Activated naive CD8-positive, alpha-beta T cell treated with anti-CD3 and anti-CD28 coated beads, Interleukin-2, amount 50 U/mL, for 24 hours (primary cell): ENCODE measurements at regions not wholly inside any gene's neighbourhood (a gene's known extent, or its start where the extent isn't known, plus 50 kb on each side); places are given as distances from the start of the nearest gene placed in this dataset.

Source experiments
- ATAC-seq: fragments of 150-1000 bp; cut with Tn5 transposase; one replicate; pipeline ENCODE4 v1.10.0; 2021
- DNase-seq: peaks from one replicate; pipeline ENCODE4 v3.0.0; 2021
- H3K27ac Mint-ChIP-seq: one replicate; pipeline ENCODE4 v1.8.0; 2021; ENCODE audit warnings: mild to moderate bottlenecking, mixed read lengths
- H3K27me3 Mint-ChIP-seq: one replicate; pipeline ENCODE4 v1.8.0; 2021; ENCODE audit warnings: mixed read lengths
- H3K36me3 Mint-ChIP-seq: one replicate; pipeline ENCODE4 v1.8.0; 2021; ENCODE audit warnings: low read depth, mixed read lengths
- H3K4me1 Mint-ChIP-seq: one replicate; pipeline ENCODE4 v1.8.0; 2021; ENCODE audit warnings: mixed read lengths
- H3K4me3 Mint-ChIP-seq: one replicate; pipeline ENCODE4 v1.8.0; 2021; ENCODE audit warnings: mild to moderate bottlenecking, moderate library complexity, mixed read lengths
- H3K9me3 Mint-ChIP-seq: one replicate; pipeline ENCODE4 v1.8.0; 2021; ENCODE audit warnings: mixed read lengths

DNA sequence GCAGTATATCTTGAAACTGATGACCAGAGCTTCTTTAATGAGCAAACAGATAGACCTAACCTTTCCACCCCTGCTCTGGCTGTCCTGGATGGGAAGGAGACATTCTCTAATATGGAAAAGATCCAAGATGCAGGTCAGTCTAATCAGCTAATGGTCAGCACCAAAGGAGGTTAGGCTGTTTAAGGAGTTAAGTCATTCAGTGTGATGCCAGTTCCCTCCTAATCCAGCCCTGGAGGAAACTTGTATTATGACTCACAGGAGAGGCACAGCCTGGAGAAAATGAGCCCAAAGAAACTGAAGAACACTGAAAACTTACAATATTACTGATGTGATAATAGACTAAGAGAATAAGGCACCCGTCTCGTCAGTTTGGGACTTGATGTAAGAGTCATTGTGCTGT is 323.0 kb downstream of the HNRNPD start:
- no peak for DNase-seq
- Mint-ChIP-seq H3K27me3 (peaks cover 20% of the 10 kb centered on the region), H3K4me3 (no peak overlapping the region), H3K36me3 (no peaks in the 10 kb centered on the region), H3K27ac (no peak overlapping the region), H3K9me3 (peaks cover 7% of the 10 kb centered on the region), H3K4me1 (no peaks in the 10 kb centered on the region)
- ATAC-seq, result peak; percentile 15

DNA sequence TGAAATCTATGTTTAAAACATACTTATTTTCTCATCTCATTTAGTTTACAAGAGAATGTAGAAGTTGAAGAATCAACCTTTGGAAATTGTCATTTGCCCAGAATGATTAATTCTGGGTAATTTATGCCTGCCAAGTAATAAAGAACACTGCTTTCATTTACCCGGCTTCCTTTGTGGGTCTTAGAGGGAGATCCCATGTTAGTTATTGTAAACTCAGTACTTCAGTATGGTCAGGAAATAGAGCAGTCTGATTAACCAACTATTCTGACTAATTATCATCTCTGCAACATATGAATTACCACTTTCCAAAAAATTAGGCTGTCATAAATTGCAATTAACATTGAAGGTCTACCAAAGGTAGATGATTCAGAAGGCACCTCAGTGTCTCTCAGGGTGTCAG is 324.5 kb downstream of the HNRNPD start:
- Mint-ChIP-seq H3K36me3 (no peaks in the 10 kb centered on the region), H3K4me1 (no peaks in the 10 kb centered on the region), H3K27me3 (peaks cover 26% of the 10 kb centered on the region), H3K27ac (no peak overlapping the region), H3K9me3 (no peaks in the 10 kb centered on the region), H3K4me3 (no peak overlapping the region)
- DNase-seq (no peak), ATAC-seq (no peak)

DNA sequence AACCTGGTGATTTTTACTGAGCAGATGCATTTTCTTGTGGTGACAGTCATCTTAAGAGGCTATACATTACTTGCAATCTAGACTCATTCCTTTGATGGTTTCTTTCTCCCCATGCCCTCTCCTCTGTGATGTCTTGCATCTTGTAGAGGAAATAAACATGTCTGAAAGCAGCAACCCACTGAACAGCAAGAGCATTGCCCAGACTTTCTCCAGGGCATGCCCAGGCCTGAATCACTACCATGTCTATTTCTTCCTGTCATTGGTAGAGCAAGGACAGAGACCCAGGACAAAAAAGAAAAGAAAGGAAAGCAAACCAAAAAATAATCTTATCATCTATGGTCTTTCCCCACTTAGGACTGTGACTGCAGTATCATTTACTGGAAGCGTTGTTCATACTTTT is 326.1 kb downstream of the HNRNPD start:
- Mint-ChIP-seq H3K27ac (no peak overlapping the region), H3K9me3 (no peaks in the 10 kb centered on the region), H3K36me3 (no peaks in the 10 kb centered on the region), H3K27me3 (peaks cover 36% of the 10 kb centered on the region), H3K4me1 (peaks cover 11% of the 10 kb centered on the region), H3K4me3 (no peak overlapping the region)
- no peak for DNase-seq
- no peak for ATAC-seq

DNA sequence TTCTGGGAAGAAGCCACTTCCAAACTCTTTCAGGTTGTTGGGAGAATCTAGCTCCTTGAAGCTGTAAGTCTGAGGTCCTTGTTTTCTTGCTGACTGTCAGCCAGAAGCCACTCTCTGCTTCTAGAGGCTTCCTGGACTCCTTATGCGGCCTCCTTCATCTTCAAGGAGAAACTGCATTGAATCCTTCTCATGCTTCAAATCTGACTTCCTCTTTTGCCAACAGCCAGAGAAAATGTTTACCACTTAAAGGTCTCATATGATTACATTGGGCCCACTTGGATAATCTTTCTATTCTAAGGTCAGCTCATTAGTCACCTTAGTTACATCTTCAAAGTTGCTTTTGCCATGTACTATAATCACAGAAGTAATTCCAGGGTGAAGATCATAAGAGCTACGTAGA is 327.0 kb downstream of the HNRNPD start:
- H3K27me3 Mint-ChIP-seq, result peaks cover 44% of the 10 kb centered on the region
- DNase-seq (no peak), ATAC-seq (no peak)
- H3K9me3 Mint-ChIP-seq, result no peaks in the 10 kb centered on the region
- H3K27ac Mint-ChIP-seq, result no peak overlapping the region
- peaks cover 20% of the 10 kb centered on the region for H3K4me1 Mint-ChIP-seq
- no peaks in the 10 kb centered on the region for H3K36me3 Mint-ChIP-seq
- H3K4me3 Mint-ChIP-seq, result no peak overlapping the region

DNA sequence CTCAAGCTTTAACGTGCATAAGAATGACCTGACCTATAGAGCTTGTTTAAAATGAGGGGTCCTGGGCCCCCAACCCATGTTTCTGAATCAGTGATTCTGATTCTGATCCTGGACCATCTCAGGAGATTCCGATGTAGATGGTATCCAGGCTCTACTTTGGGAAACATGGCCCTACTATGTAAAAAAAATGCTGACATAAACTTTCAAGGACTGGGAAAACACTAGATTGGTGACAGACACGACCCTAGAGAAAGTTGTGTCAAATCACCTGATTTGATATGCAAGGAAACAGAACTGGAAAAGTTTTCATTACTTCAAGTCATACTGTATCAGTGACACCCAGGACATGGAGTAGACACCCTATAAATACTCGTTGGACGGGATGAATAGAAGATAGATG is 328.5 kb downstream of the HNRNPD start:
- H3K27ac Mint-ChIP-seq, result no peak overlapping the region
- H3K9me3 Mint-ChIP-seq, result no peaks in the 10 kb centered on the region
- no peaks in the 10 kb centered on the region for H3K36me3 Mint-ChIP-seq
- H3K4me3 Mint-ChIP-seq, result no peak overlapping the region
- peaks cover 25% of the 10 kb centered on the region for H3K4me1 Mint-ChIP-seq
- ATAC-seq (no peak), DNase-seq (no peak)
- peaks cover 52% of the 10 kb centered on the region for H3K27me3 Mint-ChIP-seq

DNA sequence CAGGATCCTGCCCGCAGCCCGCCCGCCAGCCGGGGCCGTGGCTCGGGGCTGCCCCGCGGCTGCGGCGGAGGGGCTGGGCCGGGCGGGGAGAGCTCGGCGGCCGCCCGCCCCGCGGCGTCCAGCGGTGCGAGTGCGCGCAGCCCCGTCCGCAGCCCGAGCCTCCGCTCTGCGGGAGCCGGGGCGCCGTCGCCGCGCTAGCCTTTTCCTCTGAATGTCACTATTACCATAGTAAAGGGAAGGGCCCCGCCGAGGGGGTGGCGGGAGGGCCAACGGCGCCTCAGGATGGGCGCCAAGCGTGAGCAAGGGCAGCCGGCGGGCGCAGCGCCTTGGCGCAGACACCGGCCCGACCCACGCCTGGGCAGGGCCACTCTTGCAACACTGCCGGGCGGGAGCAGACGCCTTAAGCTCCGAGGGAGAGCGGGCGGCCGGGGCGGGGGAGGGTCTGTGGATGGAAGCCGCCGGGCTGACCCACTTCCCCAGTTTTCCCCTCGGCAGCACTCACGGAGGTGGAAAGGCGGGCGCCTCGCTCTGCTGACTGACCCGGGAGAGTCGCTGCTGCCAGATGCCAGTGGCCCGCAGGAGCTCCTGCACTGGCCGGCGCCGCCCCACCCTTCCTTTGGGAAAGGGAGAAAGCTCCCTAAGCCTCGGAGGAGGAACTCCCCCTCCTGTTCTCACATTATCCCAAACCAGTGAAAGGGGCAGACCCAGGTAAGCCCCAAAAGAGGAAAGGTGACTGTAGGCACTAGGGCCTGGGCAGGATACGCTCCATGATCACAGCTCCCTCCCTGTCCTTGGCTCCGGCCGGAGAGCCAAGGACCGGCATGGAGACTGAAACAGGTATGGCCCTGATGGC is 329.4 kb downstream of the HNRNPD start:
- ATAC-seq (peak; percentile 37), DNase-seq (peak; percentile 33)
- Mint-ChIP-seq H3K27me3 (peaks cover 52% of the 10 kb centered on the region), H3K27ac (no peak overlapping the region), H3K4me1 (peaks cover 25% of the 10 kb centered on the region), H3K36me3 (no peaks in the 10 kb centered on the region), H3K4me3 (peak overlapping the region; percentile 28), H3K9me3 (no peaks in the 10 kb centered on the region)

DNA sequence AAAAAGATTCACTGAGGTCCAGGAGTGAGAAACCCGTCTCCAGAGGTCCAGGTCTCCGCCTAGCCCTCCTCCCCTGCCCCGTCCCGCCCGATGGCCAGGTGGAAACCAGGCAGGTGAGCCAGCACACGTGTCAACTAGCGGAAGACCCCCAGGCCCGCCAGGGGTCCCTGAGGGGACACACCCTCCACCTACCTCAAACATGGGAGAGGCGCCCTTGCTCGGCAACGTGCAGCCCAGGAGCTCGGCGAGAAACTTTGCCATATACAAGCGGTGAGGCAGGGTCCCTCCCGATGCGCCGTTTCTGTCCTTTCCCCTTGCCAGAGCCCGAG is 330.0 kb downstream of the HNRNPD start:
- Mint-ChIP-seq H3K36me3 (no peaks in the 10 kb centered on the region), H3K4me3 (peak overlapping the region; percentile 47), H3K4me1 (peaks cover 25% of the 10 kb centered on the region), H3K27me3 (peaks cover 57% of the 10 kb centered on the region), H3K9me3 (no peaks in the 10 kb centered on the region), H3K27ac (no peak overlapping the region)
- DNase-seq, result peak; percentile 3
- ATAC-seq, result no peak

DNA sequence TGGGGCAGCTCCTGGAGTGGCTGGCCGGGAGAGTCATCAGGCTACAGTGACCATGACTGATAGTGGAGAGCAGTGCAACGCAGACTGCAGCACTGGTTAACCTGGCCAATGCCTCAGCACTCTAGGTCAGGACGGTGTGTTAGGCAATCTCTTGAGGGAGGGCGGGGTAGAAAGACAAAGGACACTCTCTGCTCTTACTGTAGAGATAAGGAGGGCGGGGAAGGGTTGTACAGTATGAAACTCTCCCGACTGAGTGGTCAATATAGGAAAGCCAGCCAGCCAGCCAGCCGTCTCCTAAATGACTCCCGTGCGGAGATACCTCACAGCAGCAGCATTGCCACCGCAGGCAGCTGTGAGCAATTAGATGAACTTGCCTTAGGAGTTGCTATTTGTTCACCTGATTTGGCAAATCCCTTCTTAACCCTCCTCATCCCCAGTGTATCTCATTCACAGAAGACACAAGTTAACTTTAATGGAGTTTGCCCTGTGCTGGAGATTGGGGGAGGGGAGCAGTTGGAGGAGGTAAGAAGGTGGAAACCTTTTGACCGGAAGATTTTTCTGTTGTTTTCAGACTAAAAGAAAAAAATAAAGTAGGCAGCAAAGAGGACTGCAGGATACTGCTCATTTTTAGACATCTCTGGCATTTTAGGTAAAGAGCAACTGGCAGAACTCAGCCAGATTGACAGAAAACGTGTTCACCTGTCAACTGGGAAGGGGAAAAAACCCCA is 330.5 kb downstream of the HNRNPD start:
- Mint-ChIP-seq H3K27ac (no peak overlapping the region), H3K4me3 (peak overlapping the region; percentile 47), H3K36me3 (no peaks in the 10 kb centered on the region), H3K27me3 (peaks cover 61% of the 10 kb centered on the region), H3K4me1 (peaks cover 25% of the 10 kb centered on the region), H3K9me3 (no peaks in the 10 kb centered on the region)
- ATAC-seq, result no peak
- DNase-seq, result no peak

DNA sequence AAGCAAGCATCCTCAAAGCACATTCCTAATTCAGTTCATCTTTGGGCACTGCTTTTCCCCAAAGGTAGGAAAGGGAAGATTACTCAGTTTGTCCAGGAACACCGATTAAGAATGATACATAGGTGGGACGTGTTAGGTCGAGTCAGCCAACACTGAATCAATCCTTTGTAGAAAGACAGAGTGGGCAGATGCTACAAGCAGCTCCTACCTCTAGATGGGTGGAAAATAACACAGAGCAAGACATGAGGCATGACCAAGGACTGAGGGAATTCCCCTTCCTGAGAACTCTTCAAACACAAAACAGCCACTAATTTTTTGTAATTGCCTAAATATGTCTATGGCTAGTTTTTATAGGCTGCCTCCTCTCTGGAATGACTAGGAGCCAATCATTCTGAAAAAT is 331.7 kb downstream of the HNRNPD start:
- Mint-ChIP-seq H3K4me1 (peaks cover 25% of the 10 kb centered on the region), H3K9me3 (no peaks in the 10 kb centered on the region), H3K4me3 (no peak overlapping the region), H3K36me3 (no peaks in the 10 kb centered on the region), H3K27ac (no peak overlapping the region), H3K27me3 (peaks cover 54% of the 10 kb centered on the region)
- ATAC-seq, result peak; percentile 95
- no peak for DNase-seq

DNA sequence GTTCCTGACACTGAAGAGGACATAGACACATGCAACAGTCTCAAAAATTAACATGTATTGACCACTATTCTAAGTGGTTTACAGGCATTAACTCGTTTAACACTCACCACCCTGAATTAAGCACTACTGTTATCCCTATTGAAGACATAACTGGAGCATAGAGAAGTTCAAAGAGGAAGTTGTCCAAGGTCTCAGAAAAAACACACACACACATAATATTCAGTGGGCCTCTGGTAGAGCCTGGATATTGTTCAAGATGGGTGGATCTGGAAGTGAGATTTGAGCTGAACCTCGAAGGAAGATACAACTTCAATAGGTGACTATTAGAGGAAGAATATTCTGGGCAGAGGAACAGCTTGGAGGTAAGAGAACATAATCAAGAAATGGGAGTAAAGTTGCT is 334.9 kb downstream of the HNRNPD start:
- H3K4me3 Mint-ChIP-seq, result no peak overlapping the region
- H3K4me1 Mint-ChIP-seq, result peaks cover 25% of the 10 kb centered on the region
- ATAC-seq (no peak), DNase-seq (no peak)
- H3K27ac Mint-ChIP-seq, result no peak overlapping the region
- peaks cover 45% of the 10 kb centered on the region for H3K27me3 Mint-ChIP-seq
- H3K9me3 Mint-ChIP-seq, result no peaks in the 10 kb centered on the region
- H3K36me3 Mint-ChIP-seq, result no peaks in the 10 kb centered on the region

DNA sequence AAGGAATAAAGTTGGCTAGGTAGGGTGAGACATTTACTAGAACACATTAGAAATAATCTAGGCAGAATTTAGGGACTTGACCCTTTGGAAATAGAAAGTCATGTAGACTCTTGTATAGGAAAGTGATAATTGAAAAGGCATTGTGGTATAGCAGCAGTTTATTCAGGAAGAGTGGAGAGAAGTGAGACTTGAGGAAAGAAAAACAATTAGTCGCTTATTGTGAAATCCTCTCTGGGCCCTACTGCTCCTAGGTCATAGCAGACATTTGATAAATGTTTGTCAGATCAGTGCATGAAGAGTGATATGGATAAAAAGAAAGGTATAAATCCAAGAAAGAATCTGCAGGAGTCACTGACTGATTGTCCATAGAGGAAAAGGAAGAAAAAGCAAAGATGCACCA is 337.6 kb downstream of the HNRNPD start:
- Mint-ChIP-seq H3K27me3 (peaks cover 38% of the 10 kb centered on the region), H3K9me3 (no peaks in the 10 kb centered on the region), H3K27ac (no peak overlapping the region), H3K4me1 (no peaks in the 10 kb centered on the region), H3K36me3 (no peaks in the 10 kb centered on the region), H3K4me3 (no peak overlapping the region)
- DNase-seq, result no peak
- ATAC-seq, result no peak

DNA sequence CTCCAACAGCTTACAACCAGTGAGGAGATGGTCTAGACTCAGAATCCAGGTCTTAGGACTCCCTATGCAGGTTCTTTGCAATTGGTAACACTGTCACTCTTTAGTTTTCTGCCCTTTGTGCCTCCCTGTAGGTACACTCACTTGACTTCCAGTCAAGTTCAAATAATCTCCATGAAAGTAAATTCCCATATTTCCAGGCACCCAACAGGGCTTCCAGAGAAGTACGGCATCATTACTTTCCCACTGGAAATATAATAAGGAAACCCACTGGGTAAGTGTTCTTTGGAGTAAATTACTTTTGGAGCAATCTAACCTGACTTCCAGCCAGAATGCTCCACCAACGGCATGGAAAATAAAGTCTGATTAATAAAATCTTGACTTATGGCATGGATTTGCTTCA is 338.9 kb downstream of the HNRNPD start:
- H3K27ac Mint-ChIP-seq, result no peak overlapping the region
- H3K27me3 Mint-ChIP-seq, result peaks cover 36% of the 10 kb centered on the region
- no peaks in the 10 kb centered on the region for H3K9me3 Mint-ChIP-seq
- no peaks in the 10 kb centered on the region for H3K36me3 Mint-ChIP-seq
- ATAC-seq (no peak), DNase-seq (no peak)
- H3K4me3 Mint-ChIP-seq, result no peak overlapping the region
- H3K4me1 Mint-ChIP-seq, result no peaks in the 10 kb centered on the region

DNA sequence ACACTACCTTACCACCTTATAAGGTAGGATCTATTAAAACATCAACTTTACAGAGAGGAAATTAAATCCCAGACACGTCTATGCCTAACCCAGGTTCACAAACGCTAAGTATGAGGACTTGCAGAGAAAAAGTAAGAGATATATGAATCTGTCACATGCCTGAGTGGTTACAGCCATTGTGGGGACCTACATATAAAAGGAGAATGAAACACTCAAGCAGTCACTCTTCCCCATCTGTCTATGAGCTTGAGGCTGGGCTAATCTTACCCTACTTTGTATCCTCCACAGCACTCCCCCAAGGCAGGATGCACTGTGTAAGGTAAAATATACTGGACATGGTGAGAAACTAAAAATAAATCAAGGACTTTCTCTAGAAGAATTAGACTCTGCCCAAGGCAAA is 339.9 kb downstream of the HNRNPD start:
- H3K27me3 Mint-ChIP-seq, result peaks cover 36% of the 10 kb centered on the region
- no peak overlapping the region for H3K27ac Mint-ChIP-seq
- ATAC-seq (no peak), DNase-seq (no peak)
- H3K9me3 Mint-ChIP-seq, result no peaks in the 10 kb centered on the region
- no peak overlapping the region for H3K4me3 Mint-ChIP-seq
- no peaks in the 10 kb centered on the region for H3K36me3 Mint-ChIP-seq
- H3K4me1 Mint-ChIP-seq, result no peaks in the 10 kb centered on the region

DNA sequence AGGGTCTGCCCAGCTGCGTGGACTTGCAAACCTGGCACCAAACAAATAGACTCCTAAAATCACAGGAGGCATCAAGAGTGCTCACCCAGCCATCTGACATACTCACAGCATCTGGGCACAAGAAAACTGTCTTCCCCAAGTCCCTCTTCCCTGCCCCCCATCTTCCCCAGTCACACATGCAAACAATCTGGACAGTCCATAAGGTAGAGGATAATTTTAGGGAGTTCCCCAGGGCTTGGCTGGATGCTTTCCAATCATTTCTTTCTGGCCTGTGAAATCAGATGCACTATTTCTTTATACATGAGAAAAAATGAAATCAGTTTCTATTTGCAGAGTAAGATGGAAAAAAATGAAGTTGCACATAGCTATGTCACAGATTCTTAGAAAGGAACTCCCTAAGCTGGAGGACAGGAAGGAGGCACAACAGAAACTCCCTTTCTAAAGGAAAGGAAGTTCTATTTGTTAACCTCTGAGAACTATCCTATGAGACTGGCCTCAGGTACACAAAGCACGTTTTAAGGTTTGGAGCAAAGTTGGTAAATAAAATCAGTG is 342.3 kb downstream of the HNRNPD start:
- ATAC-seq, result no peak
- H3K27me3 Mint-ChIP-seq, result peaks cover 33% of the 10 kb centered on the region
- H3K27ac Mint-ChIP-seq, result no peak overlapping the region
- H3K9me3 Mint-ChIP-seq, result no peaks in the 10 kb centered on the region
- no peak overlapping the region for H3K4me3 Mint-ChIP-seq
- DNase-seq, result no peak
- no peaks in the 10 kb centered on the region for H3K36me3 Mint-ChIP-seq
- no peaks in the 10 kb centered on the region for H3K4me1 Mint-ChIP-seq

DNA sequence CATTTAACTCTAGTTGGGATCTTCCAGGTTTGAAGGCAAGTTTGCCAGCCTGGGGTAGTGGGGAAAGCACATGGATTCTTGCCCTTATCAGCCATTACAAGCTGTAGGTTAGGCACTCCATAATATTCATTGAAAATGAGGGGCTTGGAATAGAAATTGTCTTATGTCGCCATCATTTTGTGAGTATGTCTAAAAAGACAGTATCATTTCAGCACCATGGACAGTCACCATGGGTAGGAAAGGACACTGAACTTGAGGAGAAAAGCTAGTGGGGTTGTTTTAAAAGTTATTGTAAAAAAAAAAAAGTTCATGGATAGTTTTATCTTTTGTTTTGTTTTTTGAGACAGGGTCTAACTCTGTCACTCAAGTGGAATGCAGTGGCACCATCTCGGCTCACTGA is 356.1 kb downstream of the HNRNPD start:
- Mint-ChIP-seq H3K9me3 (peaks cover 14% of the 10 kb centered on the region), H3K4me3 (no peak overlapping the region), H3K27ac (no peak overlapping the region), H3K27me3 (peaks cover 4% of the 10 kb centered on the region), H3K4me1 (no peaks in the 10 kb centered on the region), H3K36me3 (peaks cover 2% of the 10 kb centered on the region)
- DNase-seq (no peak), ATAC-seq (no peak)
